ENCODE measurements at regions not wholly inside any gene's neighbourhood (a gene's known extent, or its start where the extent isn't known, plus 50 kb on each side); places are given as distances from the start of the nearest gene placed in this dataset.

DNA sequence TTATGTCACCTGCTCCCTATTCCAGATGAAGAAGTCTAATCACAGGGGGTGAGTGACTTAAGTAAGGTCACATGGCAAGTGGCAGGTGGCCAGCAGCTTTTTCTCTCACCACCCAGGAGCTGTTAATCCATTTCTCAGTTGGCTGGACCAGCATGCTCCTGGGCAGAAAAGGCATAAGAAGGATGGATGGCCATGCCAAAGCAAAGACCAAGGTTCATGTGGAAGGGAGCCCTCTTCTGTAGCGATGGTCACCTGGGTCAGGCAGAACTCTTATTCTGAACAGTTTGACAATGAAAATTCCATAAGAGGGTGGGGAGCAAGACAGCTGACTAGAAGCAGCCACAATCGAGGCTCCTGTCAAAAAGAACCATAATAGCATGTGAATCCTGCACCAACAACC lies 538.1 kb downstream of the SUCLA2 start:
- TF ChIP-seq, protein P1, sequence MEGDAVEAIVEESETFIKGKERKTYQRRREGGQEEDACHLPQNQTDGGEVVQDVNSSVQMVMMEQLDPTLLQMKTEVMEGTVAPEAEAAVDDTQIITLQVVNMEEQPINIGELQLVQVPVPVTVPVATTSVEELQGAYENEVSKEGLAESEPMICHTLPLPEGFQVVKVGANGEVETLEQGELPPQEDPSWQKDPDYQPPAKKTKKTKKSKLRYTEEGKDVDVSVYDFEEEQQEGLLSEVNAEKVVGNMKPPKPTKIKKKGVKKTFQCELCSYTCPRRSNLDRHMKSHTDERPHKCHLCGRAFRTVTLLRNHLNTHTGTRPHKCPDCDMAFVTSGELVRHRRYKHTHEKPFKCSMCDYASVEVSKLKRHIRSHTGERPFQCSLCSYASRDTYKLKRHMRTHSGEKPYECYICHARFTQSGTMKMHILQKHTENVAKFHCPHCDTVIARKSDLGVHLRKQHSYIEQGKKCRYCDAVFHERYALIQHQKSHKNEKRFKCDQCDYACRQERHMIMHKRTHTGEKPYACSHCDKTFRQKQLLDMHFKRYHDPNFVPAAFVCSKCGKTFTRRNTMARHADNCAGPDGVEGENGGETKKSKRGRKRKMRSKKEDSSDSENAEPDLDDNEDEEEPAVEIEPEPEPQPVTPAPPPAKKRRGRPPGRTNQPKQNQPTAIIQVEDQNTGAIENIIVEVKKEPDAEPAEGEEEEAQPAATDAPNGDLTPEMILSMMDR (IDR thresholded peaks at IDR 0.05) = no peak
- no peak for TF ChIP-seq POLR2A (IDR thresholded peaks at IDR 0.05)
